Endothelial cell of umbilical vein (primary cell): ENCODE measurements at regions not wholly inside any gene's neighbourhood (a gene's known extent, or its start where the extent isn't known, plus 50 kb on each side); places are given as distances from the start of the nearest gene placed in this dataset.

Experiments
- BruUV-seq: library from RNA; stranded (reverse); fragments of 400-500 nt; replicated peaks from 2 replicates; lab custom pipeline; 2021; lab: Mats Ljungman, UMichigan
- CTCF ChIA-PET: fragments of 300-600, 350-600 bp; sonication (Branson Sonifier 250); formaldehyde crosslinking; loops from one replicate; lab custom pipeline; 2021; ENCODE audit warnings: antibody characterized with exemption, inconsistent platforms; lab: Charles Lee
- POLR2A ChIA-PET: fragments of 300-600, 350-600 bp; sonication (Branson Sonifier 250); formaldehyde crosslinking; loops from one replicate; lab custom pipeline; 2021; ENCODE audit warnings: antibody characterized with exemption, inconsistent platforms; lab: Charles Lee
- DNase-seq: peaks from one replicate; pipeline ENCODE4 v3.0.0-alpha.2; 2011; ENCODE audit warnings: low read depth, low spot score
- FAIRE-seq: peaks from 2 replicates; lab custom pipeline; 2011; peaks lifted over from hg19 to GRCh38; lab: Jason Lieb, UNC
- H2AFZ ChIP-seq: 2 replicates; pipeline ENCODE4 v1.6.0; 2012; ENCODE audit warnings: low read depth, low read length, control low read depth, inconsistent platforms
- H3K27ac ChIP-seq: 2 replicates; pipeline ENCODE4 v1.5.1; 2011; ENCODE audit warnings: low read depth, mild to moderate bottlenecking, control low read depth, low read length, moderate library complexity; ENCODE audit not compliant: insufficient read depth
- H3K27me3 ChIP-seq, 2 experiments: 2 replicates each; pipeline versions ENCODE4 v1.6.0 to v1.6.1; 2011; ENCODE audit warnings: low read length in 2 of 2, mixed read lengths in 1 of 2; ENCODE audit not compliant: control insufficient read depth in 2 of 2, insufficient read depth in 2 of 2
- H3K36me3 ChIP-seq, 2 experiments: 2 replicates in 1 of 2; 3 replicates in 1 of 2; pipeline ENCODE4 v1.5.1; 2011; ENCODE audit warnings: low read length in 2 of 2, mild to moderate bottlenecking in 1 of 2, moderate library complexity in 1 of 2; ENCODE audit not compliant: control insufficient read depth in 2 of 2, insufficient read depth in 2 of 2; ENCODE audit errors: extremely low read depth in 1 of 2
- H3K4me1 ChIP-seq: 3 replicates; pipeline ENCODE4 v1.5.1; 2011; ENCODE audit warnings: mild to moderate bottlenecking, low read length; ENCODE audit not compliant: control insufficient read depth, insufficient read depth; ENCODE audit errors: extremely low read depth
- H3K4me2 ChIP-seq: 2 replicates; pipeline ENCODE4 v1.6.1; 2011; ENCODE audit warnings: low read length, control low read depth, mixed read lengths; ENCODE audit not compliant: insufficient read depth
- H3K4me3 ChIP-seq, 3 experiments: fragments of 200-600 bp in 1 of 3; sonication (generic), shearing (Covaris generic) in 1 of 3; replicated peaks in 1 of 3; 2 replicates each; pipeline ENCODE4 v1.5.1; 2011 to 2016; ENCODE audit warnings: control low read depth in 3 of 3, low read length in 3 of 3, mild to moderate bottlenecking in 2 of 3, inconsistent platforms in 1 of 3, low read depth in 1 of 3, moderate library complexity in 1 of 3; ENCODE audit not compliant: insufficient read depth in 1 of 3
- H3K79me2 ChIP-seq: 2 replicates; pipeline ENCODE4 v1.6.0; 2012; ENCODE audit warnings: low read length, inconsistent platforms; ENCODE audit not compliant: control insufficient read depth, insufficient read depth
- H3K9ac ChIP-seq: replicated peaks from 2 replicates; pipeline ENCODE3; 2011; ENCODE audit warnings: low read length, control low read depth; ENCODE audit not compliant: insufficient read depth; ENCODE audit errors: extremely low read depth
- H3K9me1 ChIP-seq: replicated peaks from 3 replicates; pipeline ENCODE4 v1.6.0; 2011; ENCODE audit warnings: mild to moderate bottlenecking, low read length; ENCODE audit not compliant: control insufficient read depth, insufficient read depth; ENCODE audit errors: extremely low read depth
- H3K9me3 ChIP-seq: replicated peaks from 2 replicates; pipeline ENCODE4 v1.5.1; 2012; ENCODE audit warnings: low read length, inconsistent platforms; ENCODE audit not compliant: control insufficient read depth, insufficient read depth
- H4K20me1 ChIP-seq: replicated peaks from 2 replicates; pipeline ENCODE3; 2011; ENCODE audit warnings: mild to moderate bottlenecking, low read length; ENCODE audit not compliant: control insufficient read depth, insufficient read depth; ENCODE audit errors: extremely low read depth
- EZH2 ChIP-seq: IDR thresholded peaks from 2 replicates; pipeline ENCODE4 v1.6.1; 2012; ENCODE audit warnings: borderline replicate concordance, low read depth, mild to moderate bottlenecking, moderate library complexity, low read length, inconsistent platforms; ENCODE audit not compliant: severe bottlenecking
- FOS ChIP-seq: IDR thresholded peaks from 2 replicates; pipeline ENCODE4 v1.6.1; 2011; ENCODE audit warnings: mild to moderate bottlenecking, low read length, moderate library complexity, borderline replicate concordance; ENCODE audit not compliant: insufficient read depth
- GATA2 ChIP-seq: IDR thresholded peaks from 2 replicates; pipeline ENCODE4 v1.7.0; 2011; ENCODE audit warnings: low read depth, mild to moderate bottlenecking, moderate library complexity, mixed read lengths, low read length; ENCODE audit not compliant: insufficient read length, insufficient read depth
- JUN ChIP-seq: IDR thresholded peaks from 2 replicates; pipeline ENCODE4 v1.6.1; 2011; ENCODE audit warnings: borderline replicate concordance, low read depth; ENCODE audit not compliant: insufficient read length, insufficient read depth
- MYC ChIP-seq: IDR thresholded peaks from one replicate; pipeline ENCODE4 v1.6.1; 2011; ENCODE audit warnings: mild to moderate bottlenecking, low read depth, low read length
- POLR2A ChIP-seq: IDR thresholded peaks from 2 replicates; pipeline ENCODE4 v1.6.1; 2012; ENCODE audit warnings: low read depth, mild to moderate bottlenecking, control low read depth, low read length
- POLR2AphosphoS5 ChIP-seq: IDR thresholded peaks from 2 replicates; pipeline ENCODE4 v1.6.1; 2012; ENCODE audit warnings: low read depth, mild to moderate bottlenecking, control low read depth, low read length, moderate library complexity; ENCODE audit not compliant: insufficient read depth
- dilution Hi-C: fragments of 300-500 bp; cut with MboI; formaldehyde crosslinking; loops from one replicate; pipeline ENCODE4 v1.15.0; 2019; ENCODE audit warnings: low sequenced_read_pairs; ENCODE audit not compliant: extremely low pct_ligation_motif_present
- intact Hi-C: fragments of 100-400 bp; cut with micrococcal nuclease; formaldehyde crosslinking; loops from one replicate; pipeline ENCODE4 v1.10.0; 2022
- TF ChIP-seq, protein P1 (sequence below): IDR thresholded peaks from 2 replicates; pipeline ENCODE4 v1.6.1; 2011; ENCODE audit not compliant: insufficient read depth, insufficient read length
- TF ChIP-seq, protein P2 (sequence below), 2 donors: IDR thresholded peaks; 1 replicate in 1 of 2; 2 replicates in 1 of 2; pipeline ENCODE4 v1.5.1; 2011; ENCODE audit warnings: low read length in 2 of 2, mild to moderate bottlenecking in 2 of 2, moderate library complexity in 2 of 2, control low read depth in 1 of 2, inconsistent platforms in 1 of 2, low read depth in 1 of 2; ENCODE audit not compliant: insufficient read depth in 1 of 2; ENCODE audit errors: extremely low read depth in 1 of 2

DNA sequence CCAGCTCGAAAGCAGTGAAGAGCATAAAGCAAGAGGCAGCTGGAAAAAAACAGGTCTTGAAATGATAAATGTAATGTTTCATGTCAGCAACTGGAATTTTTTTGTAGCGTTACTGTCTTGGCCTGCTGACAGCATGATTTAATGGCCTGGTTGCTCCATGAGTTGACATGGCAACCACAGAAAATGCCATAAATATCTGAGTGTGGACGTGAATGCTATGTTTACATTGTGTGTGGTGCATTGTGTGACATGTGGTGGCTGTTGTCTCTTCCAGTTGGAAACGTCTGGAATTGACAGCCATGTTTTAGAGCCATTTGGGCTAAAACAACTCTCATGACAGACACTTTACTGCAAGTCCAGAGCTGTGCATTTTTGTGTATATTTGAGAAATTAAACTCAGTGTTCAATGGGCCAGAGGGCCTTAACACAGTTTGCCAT is 170.0 kb downstream of the FOXA2 start:
- Histone ChIP-seq H3K4me2 (no peak overlapping the region), H3K9me1 (no peaks in the 10 kb centered on the region), H3K9me3 (no peaks in the 10 kb centered on the region), H2AFZ (no peak overlapping the region), H3K9ac (no peak overlapping the region), H3K79me2 (no peaks in the 10 kb centered on the region), H3K4me3 (no peak overlapping the region), H3K36me3 (no peaks in the 10 kb centered on the region), H4K20me1 (no peaks in the 10 kb centered on the region), H3K27me3 (no peaks in the 10 kb centered on the region), H3K4me1 (no peaks in the 10 kb centered on the region), H3K27ac (no peak overlapping the region)
- dilution Hi-C loops (no loop called here), intact Hi-C loops (no loop called here)
- TF ChIP-seq, protein P1, sequence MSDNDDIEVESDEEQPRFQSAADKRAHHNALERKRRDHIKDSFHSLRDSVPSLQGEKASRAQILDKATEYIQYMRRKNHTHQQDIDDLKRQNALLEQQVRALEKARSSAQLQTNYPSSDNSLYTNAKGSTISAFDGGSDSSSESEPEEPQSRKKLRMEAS: no peak
- TF ChIP-seq EZH2 (no peak), JUN (no peak), MYC (no peak), GATA2 (no peak), POLR2AphosphoS5 (no peak), FOS (no peak), POLR2A (no peak)
- TF ChIP-seq, protein P2, sequence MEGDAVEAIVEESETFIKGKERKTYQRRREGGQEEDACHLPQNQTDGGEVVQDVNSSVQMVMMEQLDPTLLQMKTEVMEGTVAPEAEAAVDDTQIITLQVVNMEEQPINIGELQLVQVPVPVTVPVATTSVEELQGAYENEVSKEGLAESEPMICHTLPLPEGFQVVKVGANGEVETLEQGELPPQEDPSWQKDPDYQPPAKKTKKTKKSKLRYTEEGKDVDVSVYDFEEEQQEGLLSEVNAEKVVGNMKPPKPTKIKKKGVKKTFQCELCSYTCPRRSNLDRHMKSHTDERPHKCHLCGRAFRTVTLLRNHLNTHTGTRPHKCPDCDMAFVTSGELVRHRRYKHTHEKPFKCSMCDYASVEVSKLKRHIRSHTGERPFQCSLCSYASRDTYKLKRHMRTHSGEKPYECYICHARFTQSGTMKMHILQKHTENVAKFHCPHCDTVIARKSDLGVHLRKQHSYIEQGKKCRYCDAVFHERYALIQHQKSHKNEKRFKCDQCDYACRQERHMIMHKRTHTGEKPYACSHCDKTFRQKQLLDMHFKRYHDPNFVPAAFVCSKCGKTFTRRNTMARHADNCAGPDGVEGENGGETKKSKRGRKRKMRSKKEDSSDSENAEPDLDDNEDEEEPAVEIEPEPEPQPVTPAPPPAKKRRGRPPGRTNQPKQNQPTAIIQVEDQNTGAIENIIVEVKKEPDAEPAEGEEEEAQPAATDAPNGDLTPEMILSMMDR (IDR thresholded peaks at IDR 0.05; ENCODE audit: extremely low read depth in 1 of 2, insufficient read depth in 1 of 2, low read depth in 1 of 2, low read length in 2 of 2): no peak
- no peak for DNase-seq
- CTCF ChIA-PET: no interaction called here
- POLR2A ChIA-PET: no interaction called here
- FAIRE-seq: no peak
- BruUV-seq: no TSS peak
